Astrocyte (in vitro differentiated cells and primary cell): ENCODE measurements at regions not wholly inside any gene's neighbourhood (a gene's known extent, or its start where the extent isn't known, plus 50 kb on each side); places are given as distances from the start of the nearest gene placed in this dataset.

Experiments
- DNase-seq: peaks from one replicate; pipeline ENCODE4 v3.0.0-alpha.2; 2010; ENCODE audit warnings: low read depth
- FAIRE-seq: peaks from 2 replicates; lab custom pipeline; 2011; peaks lifted over from hg19 to GRCh38; lab: Jason Lieb, UNC
- H2AFZ ChIP-seq: 2 replicates; pipeline ENCODE4 v1.6.0; 2012; ENCODE audit warnings: low read depth, low read length, inconsistent platforms
- H3K27ac ChIP-seq: 2 replicates; pipeline ENCODE4 v1.5.1; 2011; ENCODE audit warnings: low read depth, low read length, inconsistent platforms
- H3K27me3 ChIP-seq: 2 replicates; pipeline ENCODE4 v1.6.0; 2011; ENCODE audit warnings: low read length, inconsistent platforms; ENCODE audit not compliant: insufficient read depth
- H3K36me3 ChIP-seq: 2 replicates; pipeline ENCODE4 v1.5.1; 2011; ENCODE audit warnings: low read length, inconsistent platforms; ENCODE audit not compliant: insufficient read depth
- H3K4me1 ChIP-seq: 2 replicates; pipeline ENCODE4 v1.5.1; 2011; ENCODE audit warnings: low read length, inconsistent platforms; ENCODE audit not compliant: insufficient read depth
- H3K4me2 ChIP-seq: 2 replicates; pipeline ENCODE4 v1.6.0; 2012; ENCODE audit warnings: low read length, inconsistent platforms
- H3K4me3 ChIP-seq: 2 replicates; pipeline ENCODE4 v1.5.1; 2011; ENCODE audit warnings: low read depth, mild to moderate bottlenecking, low read length, inconsistent platforms; ENCODE audit not compliant: insufficient read depth
- H3K79me2 ChIP-seq: 2 replicates; pipeline ENCODE4 v1.6.0; 2012; ENCODE audit warnings: mild to moderate bottlenecking, low read length, inconsistent platforms; ENCODE audit not compliant: insufficient read depth
- H3K9ac ChIP-seq: 2 replicates; pipeline ENCODE4 v1.6.0; 2012; ENCODE audit warnings: mild to moderate bottlenecking, low read length, inconsistent platforms
- H3K9me3 ChIP-seq: 2 replicates; pipeline ENCODE4 v1.5.1; 2012; ENCODE audit warnings: low read depth, mild to moderate bottlenecking, low read length, inconsistent platforms; ENCODE audit not compliant: insufficient read depth
- H4K20me1 ChIP-seq: 2 replicates; pipeline ENCODE4 v1.6.0; 2012; ENCODE audit warnings: low read length, inconsistent platforms; ENCODE audit not compliant: insufficient read depth
- H3K27ac Mint-ChIP-seq: one replicate; pipeline ENCODE4 v1.8.0; 2021; ENCODE audit warnings: mild to moderate bottlenecking, mixed read lengths; ENCODE audit not compliant: unreplicated experiment
- H3K27me3 Mint-ChIP-seq: one replicate; pipeline ENCODE4 v1.8.0; 2021; ENCODE audit warnings: low read depth, mixed read lengths; ENCODE audit not compliant: unreplicated experiment
- H3K36me3 Mint-ChIP-seq: one replicate; pipeline ENCODE4 v1.8.0; 2021; ENCODE audit warnings: low read depth, mixed read lengths; ENCODE audit not compliant: unreplicated experiment
- H3K4me1 Mint-ChIP-seq: one replicate; pipeline ENCODE4 v1.8.0; 2021; ENCODE audit warnings: low read depth, mixed read lengths; ENCODE audit not compliant: unreplicated experiment
- H3K4me3 Mint-ChIP-seq: one replicate; pipeline ENCODE4 v1.8.0; 2021; ENCODE audit warnings: mild to moderate bottlenecking, moderate library complexity, mixed read lengths; ENCODE audit not compliant: unreplicated experiment
- H3K9me3 Mint-ChIP-seq: one replicate; pipeline ENCODE4 v1.8.0; 2021; ENCODE audit warnings: mild to moderate bottlenecking, mixed read lengths; ENCODE audit not compliant: unreplicated experiment
- EZH2 ChIP-seq: IDR thresholded peaks from 2 replicates; pipeline ENCODE4 v1.6.1; 2012; ENCODE audit warnings: mild to moderate bottlenecking, low read length, inconsistent platforms; ENCODE audit not compliant: insufficient read depth
- TF ChIP-seq, protein P1 (sequence below): IDR thresholded peaks from 2 replicates; pipeline ENCODE4 v1.5.1; 2011; ENCODE audit warnings: low read depth, mild to moderate bottlenecking, inconsistent platforms, low read length, moderate library complexity; ENCODE audit not compliant: insufficient read depth

GRCh38 chr2:81087646-81088045 lies 783.1 kb upstream of the LRRTM1 start:
- no peaks in the 10 kb centered on the region for H3K36me3 ChIP-seq
- H3K27ac ChIP-seq = no peak overlapping the region
- Mint-ChIP-seq H3K9me3 (no peaks in the 10 kb centered on the region), H3K27me3 (no peaks in the 10 kb centered on the region), H3K4me1 (peaks cover 4% of the 10 kb centered on the region), H3K4me3 (no peak overlapping the region), H3K36me3 (no peaks in the 10 kb centered on the region), H3K27ac (no peak overlapping the region)
- DNase-seq = no peak
- H3K9ac ChIP-seq = no peak overlapping the region
- H3K4me3 ChIP-seq = no peak overlapping the region
- H3K79me2 ChIP-seq = no peaks in the 10 kb centered on the region
- TF ChIP-seq, protein P1, sequence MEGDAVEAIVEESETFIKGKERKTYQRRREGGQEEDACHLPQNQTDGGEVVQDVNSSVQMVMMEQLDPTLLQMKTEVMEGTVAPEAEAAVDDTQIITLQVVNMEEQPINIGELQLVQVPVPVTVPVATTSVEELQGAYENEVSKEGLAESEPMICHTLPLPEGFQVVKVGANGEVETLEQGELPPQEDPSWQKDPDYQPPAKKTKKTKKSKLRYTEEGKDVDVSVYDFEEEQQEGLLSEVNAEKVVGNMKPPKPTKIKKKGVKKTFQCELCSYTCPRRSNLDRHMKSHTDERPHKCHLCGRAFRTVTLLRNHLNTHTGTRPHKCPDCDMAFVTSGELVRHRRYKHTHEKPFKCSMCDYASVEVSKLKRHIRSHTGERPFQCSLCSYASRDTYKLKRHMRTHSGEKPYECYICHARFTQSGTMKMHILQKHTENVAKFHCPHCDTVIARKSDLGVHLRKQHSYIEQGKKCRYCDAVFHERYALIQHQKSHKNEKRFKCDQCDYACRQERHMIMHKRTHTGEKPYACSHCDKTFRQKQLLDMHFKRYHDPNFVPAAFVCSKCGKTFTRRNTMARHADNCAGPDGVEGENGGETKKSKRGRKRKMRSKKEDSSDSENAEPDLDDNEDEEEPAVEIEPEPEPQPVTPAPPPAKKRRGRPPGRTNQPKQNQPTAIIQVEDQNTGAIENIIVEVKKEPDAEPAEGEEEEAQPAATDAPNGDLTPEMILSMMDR = no peak
- no peak for TF ChIP-seq EZH2
- no peaks in the 10 kb centered on the region for H3K27me3 ChIP-seq
- H4K20me1 ChIP-seq = no peaks in the 10 kb centered on the region
- no peaks in the 10 kb centered on the region for H3K9me3 ChIP-seq
- no peak overlapping the region for H3K4me2 ChIP-seq
- no peak overlapping the region for H2AFZ ChIP-seq
- no peak for FAIRE-seq
- no peaks in the 10 kb centered on the region for H3K4me1 ChIP-seq

DNA sequence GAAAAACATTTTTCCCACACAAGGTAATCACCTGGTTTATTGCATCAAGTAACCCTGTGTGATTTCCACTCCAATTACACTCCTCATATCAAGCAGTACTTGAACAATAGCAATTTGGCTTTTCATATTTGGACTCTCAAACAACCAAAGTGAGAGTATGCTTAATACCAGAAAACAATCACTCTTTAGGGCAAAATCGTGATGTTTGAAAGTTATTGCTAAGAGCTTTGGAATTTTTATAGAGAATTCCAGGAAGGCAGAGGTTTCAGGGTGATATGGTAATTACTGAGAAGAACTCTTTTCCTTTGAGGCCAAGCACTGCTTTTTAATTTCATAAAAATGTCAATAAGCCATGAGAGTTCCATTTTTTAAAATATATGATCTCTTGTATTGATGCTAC lies 779.5 kb upstream of the LRRTM1 start:
- Mint-ChIP-seq H3K27me3 (no peaks in the 10 kb centered on the region), H3K9me3 (no peaks in the 10 kb centered on the region), H3K27ac (no peak overlapping the region), H3K4me1 (peaks cover 4% of the 10 kb centered on the region), H3K4me3 (no peak overlapping the region), H3K36me3 (no peaks in the 10 kb centered on the region)
- Histone ChIP-seq H3K27me3 (no peaks in the 10 kb centered on the region), H2AFZ (no peak overlapping the region), H3K9me3 (no peaks in the 10 kb centered on the region), H4K20me1 (no peaks in the 10 kb centered on the region), H3K4me1 (no peaks in the 10 kb centered on the region), H3K79me2 (no peaks in the 10 kb centered on the region), H3K36me3 (no peaks in the 10 kb centered on the region), H3K4me3 (no peak overlapping the region), H3K4me2 (no peak overlapping the region), H3K27ac (no peak overlapping the region), H3K9ac (no peak overlapping the region)
- TF ChIP-seq, protein P1 = no peak
- TF ChIP-seq EZH2 = no peak
- FAIRE-seq (no peak), DNase-seq (no peak)

DNA sequence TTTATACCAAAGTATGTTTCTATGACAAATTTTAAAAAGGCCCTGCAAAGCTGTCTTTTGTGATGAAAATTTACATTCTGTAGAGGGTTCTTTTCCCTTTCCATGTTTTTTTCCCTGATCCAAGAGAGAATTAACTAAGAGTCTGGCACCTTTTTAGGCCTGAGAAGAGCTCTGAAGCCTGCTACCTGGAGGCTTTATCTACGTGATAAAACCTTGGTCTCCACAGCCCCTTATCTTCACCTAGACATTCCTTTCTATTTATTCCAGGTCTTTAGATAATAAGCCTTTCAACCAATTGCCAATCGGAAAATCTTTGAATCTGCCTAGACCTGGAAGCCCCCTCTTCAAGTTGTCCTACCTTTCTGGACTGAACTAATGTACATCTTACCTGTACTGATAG lies 774.1 kb upstream of the LRRTM1 start:
- no peaks in the 10 kb centered on the region for H3K4me1 Mint-ChIP-seq
- Histone ChIP-seq H3K4me2 (no peak overlapping the region), H3K36me3 (no peaks in the 10 kb centered on the region), H3K79me2 (no peaks in the 10 kb centered on the region), H3K9ac (no peak overlapping the region), H3K27ac (no peak overlapping the region), H3K4me3 (no peak overlapping the region), H4K20me1 (no peaks in the 10 kb centered on the region), H3K9me3 (no peaks in the 10 kb centered on the region), H3K27me3 (no peaks in the 10 kb centered on the region), H3K4me1 (no peaks in the 10 kb centered on the region), H2AFZ (no peak overlapping the region)
- H3K27ac Mint-ChIP-seq = no peak overlapping the region
- H3K4me3 Mint-ChIP-seq = no peak overlapping the region
- FAIRE-seq (no peak), DNase-seq (no peak)
- H3K36me3 Mint-ChIP-seq = no peaks in the 10 kb centered on the region
- TF ChIP-seq, protein P1 = no peak
- TF ChIP-seq EZH2 = no peak
- H3K27me3 Mint-ChIP-seq = no peaks in the 10 kb centered on the region
- H3K9me3 Mint-ChIP-seq = no peaks in the 10 kb centered on the region
